ENCODE measurements at regions not wholly inside any gene's neighbourhood (a gene's known extent, or its start where the extent isn't known, plus 50 kb on each side); places are given as distances from the start of the nearest gene placed in this dataset.

DNA sequence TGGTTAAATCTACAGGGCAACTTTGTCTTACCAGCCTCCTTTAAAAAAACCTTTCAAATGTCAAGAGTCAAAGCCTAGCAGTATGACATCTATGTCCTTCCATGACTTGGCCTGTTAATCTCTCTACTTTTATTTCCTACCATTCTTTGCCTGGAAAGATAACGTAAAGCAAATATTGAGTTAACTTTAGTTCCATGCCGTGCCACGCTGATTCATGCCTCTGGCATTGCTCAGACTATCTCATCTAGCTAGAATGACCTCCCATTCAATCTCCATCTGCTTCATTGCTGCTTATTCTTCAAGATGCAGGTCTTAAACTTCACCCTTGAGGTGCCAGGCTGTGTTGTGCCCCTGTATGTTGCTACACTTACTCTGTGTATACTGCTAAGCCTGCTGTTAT is 729.8 kb downstream of the EFNA5 start:
- no peak for TF ChIP-seq TCF12 (IDR thresholded peaks at IDR 0.05; ENCODE audit: low read depth)
- TF ChIP-seq FOXM1 (IDR thresholded peaks at IDR 0.05; ENCODE audit: borderline replicate concordance, low read depth), result no peak
- TF ChIP-seq, protein P1, sequence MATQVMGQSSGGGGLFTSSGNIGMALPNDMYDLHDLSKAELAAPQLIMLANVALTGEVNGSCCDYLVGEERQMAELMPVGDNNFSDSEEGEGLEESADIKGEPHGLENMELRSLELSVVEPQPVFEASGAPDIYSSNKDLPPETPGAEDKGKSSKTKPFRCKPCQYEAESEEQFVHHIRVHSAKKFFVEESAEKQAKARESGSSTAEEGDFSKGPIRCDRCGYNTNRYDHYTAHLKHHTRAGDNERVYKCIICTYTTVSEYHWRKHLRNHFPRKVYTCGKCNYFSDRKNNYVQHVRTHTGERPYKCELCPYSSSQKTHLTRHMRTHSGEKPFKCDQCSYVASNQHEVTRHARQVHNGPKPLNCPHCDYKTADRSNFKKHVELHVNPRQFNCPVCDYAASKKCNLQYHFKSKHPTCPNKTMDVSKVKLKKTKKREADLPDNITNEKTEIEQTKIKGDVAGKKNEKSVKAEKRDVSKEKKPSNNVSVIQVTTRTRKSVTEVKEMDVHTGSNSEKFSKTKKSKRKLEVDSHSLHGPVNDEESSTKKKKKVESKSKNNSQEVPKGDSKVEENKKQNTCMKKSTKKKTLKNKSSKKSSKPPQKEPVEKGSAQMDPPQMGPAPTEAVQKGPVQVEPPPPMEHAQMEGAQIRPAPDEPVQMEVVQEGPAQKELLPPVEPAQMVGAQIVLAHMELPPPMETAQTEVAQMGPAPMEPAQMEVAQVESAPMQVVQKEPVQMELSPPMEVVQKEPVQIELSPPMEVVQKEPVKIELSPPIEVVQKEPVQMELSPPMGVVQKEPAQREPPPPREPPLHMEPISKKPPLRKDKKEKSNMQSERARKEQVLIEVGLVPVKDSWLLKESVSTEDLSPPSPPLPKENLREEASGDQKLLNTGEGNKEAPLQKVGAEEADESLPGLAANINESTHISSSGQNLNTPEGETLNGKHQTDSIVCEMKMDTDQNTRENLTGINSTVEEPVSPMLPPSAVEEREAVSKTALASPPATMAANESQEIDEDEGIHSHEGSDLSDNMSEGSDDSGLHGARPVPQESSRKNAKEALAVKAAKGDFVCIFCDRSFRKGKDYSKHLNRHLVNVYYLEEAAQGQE (IDR thresholded peaks at IDR 0.05; ENCODE audit: low read depth), result no peak
- no peak for TF ChIP-seq RAD21 (IDR thresholded peaks at IDR 0.05; ENCODE audit: low read depth)
- TF ChIP-seq, protein P2, sequence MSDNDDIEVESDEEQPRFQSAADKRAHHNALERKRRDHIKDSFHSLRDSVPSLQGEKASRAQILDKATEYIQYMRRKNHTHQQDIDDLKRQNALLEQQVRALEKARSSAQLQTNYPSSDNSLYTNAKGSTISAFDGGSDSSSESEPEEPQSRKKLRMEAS (IDR thresholded peaks at IDR 0.05), result no peak
- TF ChIP-seq NFIC (IDR thresholded peaks at IDR 0.05), result no peak
- TF ChIP-seq, protein P3, sequence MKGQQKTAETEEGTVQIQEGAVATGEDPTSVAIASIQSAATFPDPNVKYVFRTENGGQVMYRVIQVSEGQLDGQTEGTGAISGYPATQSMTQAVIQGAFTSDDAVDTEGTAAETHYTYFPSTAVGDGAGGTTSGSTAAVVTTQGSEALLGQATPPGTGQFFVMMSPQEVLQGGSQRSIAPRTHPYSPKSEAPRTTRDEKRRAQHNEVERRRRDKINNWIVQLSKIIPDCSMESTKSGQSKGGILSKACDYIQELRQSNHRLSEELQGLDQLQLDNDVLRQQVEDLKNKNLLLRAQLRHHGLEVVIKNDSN (IDR thresholded peaks at IDR 0.05), result no peak
- TF ChIP-seq TAF1 (IDR thresholded peaks at IDR 0.05; ENCODE audit: low read depth), result no peak
- no peak for TF ChIP-seq ZBTB7A (IDR thresholded peaks at IDR 0.05; ENCODE audit: low read depth)
- TF ChIP-seq TEAD4 (IDR thresholded peaks at IDR 0.05), result no peak
- no peak for TF ChIP-seq CEBPB (IDR thresholded peaks at IDR 0.05)
- no peak for TF ChIP-seq EGR1 (IDR thresholded peaks at IDR 0.05)
- TF ChIP-seq EP300 (IDR thresholded peaks at IDR 0.05; ENCODE audit: borderline replicate concordance), result no peak
- no peak for TF ChIP-seq CREB1 (IDR thresholded peaks at IDR 0.05; ENCODE audit: low read depth)
- no peak for TF ChIP-seq YY1 (IDR thresholded peaks at IDR 0.05; ENCODE audit: low read depth)

DNA sequence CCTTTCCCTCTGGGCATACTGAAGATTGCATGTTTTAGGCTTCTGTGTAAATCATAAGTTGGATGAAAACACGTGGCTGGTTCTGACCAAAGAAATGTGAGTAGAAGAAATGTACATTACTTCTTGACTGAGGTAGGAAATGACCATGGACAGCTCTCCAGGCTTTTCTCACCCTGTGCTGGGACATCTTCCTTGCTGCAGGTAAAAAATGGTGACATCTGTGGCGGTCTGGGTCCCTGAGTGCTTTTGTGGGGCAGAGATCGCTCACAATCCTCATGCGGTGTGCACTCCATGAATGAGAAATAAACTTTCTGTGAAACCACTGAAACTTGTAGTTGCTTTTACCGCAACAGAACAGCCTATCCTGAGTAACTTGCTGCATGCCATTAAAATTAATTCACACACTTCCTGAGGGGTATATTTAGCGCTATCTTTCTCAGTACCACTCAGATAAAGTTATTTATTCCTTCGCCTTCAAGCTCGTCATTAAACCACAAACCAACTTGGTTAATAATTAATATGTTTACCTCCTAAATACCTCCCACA is 730.4 kb downstream of the EFNA5 start:
- TF ChIP-seq RAD21 (IDR thresholded peaks at IDR 0.05; ENCODE audit: low read depth) (no peak), CEBPB (IDR thresholded peaks at IDR 0.05) (no peak), TCF12 (IDR thresholded peaks at IDR 0.05; ENCODE audit: low read depth) (no peak), FOXM1 (IDR thresholded peaks at IDR 0.05; ENCODE audit: borderline replicate concordance, low read depth) (no peak), TEAD4 (IDR thresholded peaks at IDR 0.05) (no peak)
- TF ChIP-seq, protein P2 (IDR thresholded peaks at IDR 0.05), result no peak
- TF ChIP-seq, protein P1 (IDR thresholded peaks at IDR 0.05; ENCODE audit: low read depth), result peak; percentile 72

DNA sequence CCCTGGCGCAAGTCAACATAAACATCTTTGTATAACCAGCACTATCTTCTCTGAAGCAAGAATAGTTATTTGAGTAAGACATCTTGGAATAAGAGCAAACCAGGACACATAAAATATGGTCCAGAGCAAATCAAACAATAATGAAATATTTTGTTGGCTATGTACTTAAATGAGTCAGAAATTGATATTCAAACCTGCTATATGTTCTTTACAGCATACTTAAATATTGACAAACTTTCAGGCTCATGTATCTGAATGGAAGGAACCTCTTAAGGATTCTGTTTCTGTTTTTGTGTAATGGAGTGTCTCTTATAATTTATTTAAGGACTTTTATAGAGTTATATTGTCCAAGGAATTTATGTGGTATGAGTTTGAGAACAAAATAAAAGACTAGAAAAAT is 747.3 kb downstream of the EFNA5 start:
- TF ChIP-seq CEBPB (IDR thresholded peaks at IDR 0.05) (no peak), YY1 (IDR thresholded peaks at IDR 0.05; ENCODE audit: low read depth) (no peak), EP300 (IDR thresholded peaks at IDR 0.05; ENCODE audit: borderline replicate concordance) (no peak), TEAD4 (IDR thresholded peaks at IDR 0.05) (no peak), NFIC (IDR thresholded peaks at IDR 0.05) (no peak), ZBTB7A (IDR thresholded peaks at IDR 0.05; ENCODE audit: low read depth) (no peak), CREB1 (IDR thresholded peaks at IDR 0.05; ENCODE audit: low read depth) (no peak)
- TF ChIP-seq, protein P2 (IDR thresholded peaks at IDR 0.05), result no peak
- TF ChIP-seq, protein P3 (IDR thresholded peaks at IDR 0.05), result no peak
- TF ChIP-seq, protein P1 (IDR thresholded peaks at IDR 0.05; ENCODE audit: low read depth), result no peak

DNA sequence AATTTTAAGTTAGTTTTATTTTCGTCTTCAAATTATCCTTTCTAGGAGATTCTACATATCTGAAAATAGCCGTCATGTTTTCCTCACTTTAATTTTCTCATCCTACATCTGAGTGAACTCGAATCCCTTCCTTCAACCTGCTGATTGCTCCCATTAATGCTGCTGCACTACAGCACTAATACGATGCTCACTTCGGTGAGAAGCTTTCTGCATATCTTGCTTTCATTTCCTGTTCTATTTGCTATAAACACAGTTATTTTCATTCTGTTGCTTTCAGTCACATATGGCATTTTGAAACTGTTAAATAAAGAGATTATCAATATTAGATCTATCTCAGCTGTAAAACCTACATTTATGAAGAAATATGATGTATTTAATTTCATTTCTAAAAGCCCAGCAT is 749.2 kb downstream of the EFNA5 start:
- TF ChIP-seq FOXM1 (IDR thresholded peaks at IDR 0.05; ENCODE audit: borderline replicate concordance, low read depth) (no peak), ZBTB7A (IDR thresholded peaks at IDR 0.05; ENCODE audit: low read depth) (no peak), TCF12 (IDR thresholded peaks at IDR 0.05; ENCODE audit: low read depth) (no peak), RAD21 (IDR thresholded peaks at IDR 0.05; ENCODE audit: low read depth) (no peak), NFIC (IDR thresholded peaks at IDR 0.05) (no peak)
- TF ChIP-seq, protein P2 (IDR thresholded peaks at IDR 0.05), result no peak
